Esophagus squamous epithelium (tissue), 4 donors: ENCODE measurements at regions not wholly inside any gene's neighbourhood (a gene's known extent, or its start where the extent isn't known, plus 50 kb on each side); places are given as distances from the start of the nearest gene placed in this dataset.

Experiments used
- CTCF ChIP-seq, 6 experiments: fragments of 450-650 bp in 4 of 6; fragments of 200-600 bp in 2 of 6; sonication (generic) in 2 of 6; IDR thresholded peaks; one replicate each; pipeline ENCODE4 v1.5.1; 2016 to 2019; ENCODE audit warnings: antibody characterized with exemption in 6 of 6, mild to moderate bottlenecking in 4 of 6, moderate library complexity in 4 of 6
- POLR2A ChIP-seq, 4 donors: fragments of 450-650 bp; IDR thresholded peaks; one replicate each; pipeline ENCODE4 v1.6.1; 2017; ENCODE audit warnings: antibody characterized with exemption in 4 of 4, mild to moderate bottlenecking in 4 of 4, moderate library complexity in 3 of 4

DNA sequence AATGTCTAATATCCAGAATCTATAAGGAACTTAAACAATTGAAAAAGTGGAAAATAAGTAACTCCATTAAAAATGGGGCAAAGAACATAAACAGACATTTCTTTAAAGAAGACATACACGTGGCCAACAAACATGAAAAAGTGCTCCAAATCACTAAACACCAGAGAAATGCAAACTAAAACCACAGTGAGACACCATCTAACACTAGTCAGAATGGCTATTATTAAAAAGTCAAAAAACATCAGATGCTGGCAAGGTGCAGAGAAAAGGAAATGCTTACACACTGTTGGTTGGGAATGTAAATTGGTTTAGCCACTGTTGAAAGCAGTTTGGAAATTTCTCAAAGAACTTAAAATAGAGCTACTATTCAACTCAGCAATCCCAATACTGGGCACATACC is 169.2 kb upstream of the MANEA start:
- no peak for TF ChIP-seq CTCF (IDR thresholded peaks at IDR 0.05)
- TF ChIP-seq POLR2A (IDR thresholded peaks at IDR 0.05): no peak
